Keratinocyte (primary cell): ENCODE measurements at regions not wholly inside any gene's neighbourhood (a gene's known extent, or its start where the extent isn't known, plus 50 kb on each side); places are given as distances from the start of the nearest gene placed in this dataset.

Experiments used
- DNase-seq: peaks from one replicate; pipeline ENCODE4 v3.0.0-alpha.2; 2011; ENCODE audit warnings: low read depth, missing footprints, low spot score
- FAIRE-seq: peaks from 2 replicates; lab custom pipeline; 2011; peaks lifted over from hg19 to GRCh38; lab: Jason Lieb, UNC
- H2AFZ ChIP-seq: 2 replicates; pipeline ENCODE4 v1.6.0; 2012; ENCODE audit warnings: low read length, control low read depth, inconsistent platforms; ENCODE audit not compliant: control insufficient read depth
- H3K27ac ChIP-seq: 2 replicates; pipeline ENCODE4 v1.5.1; 2011; ENCODE audit warnings: low read length; ENCODE audit not compliant: control insufficient read depth, insufficient read depth
- H3K27me3 ChIP-seq: 3 replicates; pipeline ENCODE4 v1.6.0; 2011; ENCODE audit warnings: low read length; ENCODE audit not compliant: control insufficient read depth, insufficient read depth; ENCODE audit errors: extremely low read depth
- H3K36me3 ChIP-seq, 2 experiments: 2 replicates in 1 of 2; 3 replicates in 1 of 2; pipeline ENCODE4 v1.5.1; 2011; ENCODE audit warnings: low read length in 2 of 2, mild to moderate bottlenecking in 1 of 2; ENCODE audit not compliant: control insufficient read depth in 2 of 2, insufficient read depth in 2 of 2; ENCODE audit errors: extremely low read depth in 1 of 2
- H3K4me1 ChIP-seq: 3 replicates; pipeline ENCODE4 v1.5.1; 2011; ENCODE audit warnings: low read length; ENCODE audit not compliant: control insufficient read depth, insufficient read depth; ENCODE audit errors: extremely low read depth
- H3K4me2 ChIP-seq: 3 replicates; pipeline ENCODE4 v1.6.0; 2011; ENCODE audit warnings: low read depth, low read length; ENCODE audit not compliant: control insufficient read depth, insufficient read depth; ENCODE audit errors: extremely low read depth
- H3K4me3 ChIP-seq, 3 experiments: fragments of 200-600 bp in 1 of 3; sonication (generic) in 1 of 3; 2 replicates in 2 of 3; 3 replicates in 1 of 3; pipeline ENCODE4 v1.5.1; 2011 to 2016; ENCODE audit warnings: low read length in 3 of 3, mild to moderate bottlenecking in 3 of 3, control low read depth in 2 of 3, inconsistent platforms in 1 of 3, low read depth in 1 of 3, mixed read lengths in 1 of 3, mixed run types in 1 of 3, moderate library complexity in 1 of 3; ENCODE audit not compliant: control insufficient read depth in 2 of 3, insufficient read depth in 2 of 3; ENCODE audit errors: extremely low read depth in 1 of 3
- H3K79me2 ChIP-seq: 2 replicates; pipeline ENCODE4 v1.6.0; 2012; ENCODE audit warnings: low read length; ENCODE audit not compliant: control insufficient read depth, insufficient read depth
- H3K9ac ChIP-seq: 3 replicates; pipeline ENCODE4 v1.6.0; 2011; ENCODE audit warnings: low read length; ENCODE audit not compliant: control insufficient read depth, insufficient read depth; ENCODE audit errors: extremely low read depth
- H3K9me1 ChIP-seq: 3 replicates; pipeline ENCODE4 v1.6.0; 2011; ENCODE audit warnings: low read length; ENCODE audit not compliant: control insufficient read depth, insufficient read depth; ENCODE audit errors: extremely low read depth
- H3K9me3 ChIP-seq: 2 replicates; pipeline ENCODE4 v1.5.1; 2012; ENCODE audit warnings: low read depth, low read length; ENCODE audit not compliant: control insufficient read depth
- H4K20me1 ChIP-seq: 3 replicates; pipeline ENCODE4 v1.6.0; 2011; ENCODE audit warnings: low read length; ENCODE audit not compliant: control insufficient read depth, insufficient read depth; ENCODE audit errors: extremely low read depth
- CTCF ChIP-seq, 3 experiments: IDR thresholded peaks in 1 of 3; conservative IDR thresholded peaks in 1 of 3; optimal IDR thresholded peaks in 1 of 3; 2 replicates in 2 of 3; 3 replicates in 1 of 3; pipeline versions ENCODE3 to v1.5.1; 2011; ENCODE audit warnings: low read length in 3 of 3, mild to moderate bottlenecking in 3 of 3, moderate library complexity in 2 of 3, control low read depth in 1 of 3, inconsistent platforms in 1 of 3; ENCODE audit not compliant: insufficient read depth in 2 of 3; ENCODE audit errors: extremely low read depth in 1 of 3
- EZH2 ChIP-seq: IDR thresholded peaks from one replicate; pipeline ENCODE4 v1.6.1; 2012; ENCODE audit warnings: inconsistent platforms, mild to moderate bottlenecking, low read length, moderate library complexity
- dilution Hi-C: fragments of 300-500 bp; cut with MboI; formaldehyde crosslinking; loops from one replicate; pipeline ENCODE4 v1.7.0; 2020; ENCODE audit warnings: low sequenced_read_pairs; ENCODE audit not compliant: extremely low pct_ligation_motif_present

- H3K36me3 ChIP-seq: no peaks in the 10 kb centered on the region
- no peak overlapping the region for H3K4me2 ChIP-seq
- no peaks in the 10 kb centered on the region for H3K79me2 ChIP-seq
- no peaks in the 10 kb centered on the region for H3K9me3 ChIP-seq
- H3K4me3 ChIP-seq: no peak overlapping the region
- no peak overlapping the region for H2AFZ ChIP-seq
- no peak overlapping the region for H3K9ac ChIP-seq
- dilution Hi-C loops: no loop called here
- H3K9me1 ChIP-seq: no peaks in the 10 kb centered on the region
- FAIRE-seq: no peak
- no peak for TF ChIP-seq EZH2
- no peak for TF ChIP-seq CTCF (optimal IDR thresholded peaks at IDR 0.05 in 1 of 3, IDR thresholded peaks at IDR 0.05 in 1 of 3, conservative IDR thresholded peaks at IDR 0.05 in 1 of 3; ENCODE audit: extremely low read depth in 1 of 3, insufficient read depth in 2 of 3, low read length in 3 of 3)
- no peaks in the 10 kb centered on the region for H3K27me3 ChIP-seq
- no peaks in the 10 kb centered on the region for H3K4me1 ChIP-seq
- H3K27ac ChIP-seq: no peak overlapping the region
- DNase-seq: no peak
- no peaks in the 10 kb centered on the region for H4K20me1 ChIP-seq
Measured at GRCh38 chr1:57725318-57725717, 301.5 kb upstream of the DAB1 start.

GRCh38 chr1:57724535-57724934 lies 300.7 kb upstream of the DAB1 start:
- DNase-seq: no peak
- no peaks in the 10 kb centered on the region for H3K9me1 ChIP-seq
- H3K4me3 ChIP-seq: no peak overlapping the region
- H3K27ac ChIP-seq: no peak overlapping the region
- FAIRE-seq: no peak
- H3K36me3 ChIP-seq: no peaks in the 10 kb centered on the region
- no peaks in the 10 kb centered on the region for H3K79me2 ChIP-seq
- H3K9ac ChIP-seq: no peak overlapping the region
- H3K9me3 ChIP-seq: no peaks in the 10 kb centered on the region
- no peak for TF ChIP-seq EZH2
- TF ChIP-seq CTCF (optimal IDR thresholded peaks at IDR 0.05 in 1 of 3, IDR thresholded peaks at IDR 0.05 in 1 of 3, conservative IDR thresholded peaks at IDR 0.05 in 1 of 3; ENCODE audit: extremely low read depth in 1 of 3, insufficient read depth in 2 of 3, low read length in 3 of 3): no peak
- H3K27me3 ChIP-seq: no peaks in the 10 kb centered on the region
- H2AFZ ChIP-seq: no peak overlapping the region
- no peaks in the 10 kb centered on the region for H4K20me1 ChIP-seq
- H3K4me2 ChIP-seq: no peak overlapping the region
- dilution Hi-C loops: no loop called here
- no peaks in the 10 kb centered on the region for H3K4me1 ChIP-seq
